Loucy (cell line): ENCODE measurements at regions not wholly inside any gene's neighbourhood (a gene's known extent, or its start where the extent isn't known, plus 50 kb on each side); places are given as distances from the start of the nearest gene placed in this dataset.

Experiments used
- H2AFZ ChIP-seq: fragments of 200-600 bp; sonication (generic); 2 replicates; pipeline ENCODE4 v1.6.0; 2016; ENCODE audit warnings: antibody characterized with exemption, mild to moderate bottlenecking, low read length, moderate library complexity
- H3F3A ChIP-seq: fragments of 200-600 bp; 2 replicates; pipeline ENCODE4 v1.6.0; 2016; ENCODE audit warnings: antibody characterized with exemption, low read depth, mild to moderate bottlenecking
- H3K27me3 ChIP-seq: fragments of 200-600 bp; sonication (generic); 2 replicates; pipeline ENCODE4 v1.6.1; 2014; ENCODE audit warnings: low read length, mild to moderate bottlenecking; ENCODE audit not compliant: insufficient read depth, poor library complexity, severe bottlenecking
- H3K36me3 ChIP-seq: fragments of 200-600 bp; sonication (generic); 2 replicates; pipeline ENCODE4 v1.6.1; 2016; ENCODE audit warnings: low read length; ENCODE audit not compliant: insufficient read depth
- H3K4me1 ChIP-seq: fragments of 200-600 bp; sonication (generic); 2 replicates; pipeline ENCODE4 v1.5.1; 2014; ENCODE audit warnings: low read length, mild to moderate bottlenecking; ENCODE audit not compliant: insufficient read depth, poor library complexity, severe bottlenecking
- H3K4me2 ChIP-seq: fragments of 200-600 bp; sonication (generic); 2 replicates; pipeline ENCODE4 v1.6.0; 2014; ENCODE audit warnings: antibody characterized with exemption, low read length, low read depth, mild to moderate bottlenecking; ENCODE audit not compliant: poor library complexity, severe bottlenecking
- H3K4me3 ChIP-seq: fragments of 200-600 bp; sonication (generic); 2 replicates; pipeline ENCODE4 v1.5.1; 2014; ENCODE audit warnings: low read length, mild to moderate bottlenecking, mixed read lengths; ENCODE audit not compliant: poor library complexity, severe bottlenecking
- H3K79me2 ChIP-seq: fragments of 200-600 bp; sonication (generic); 2 replicates; pipeline ENCODE4 v1.6.1; 2014; ENCODE audit warnings: low read length; ENCODE audit not compliant: insufficient read depth
- H3K9ac ChIP-seq: fragments of 200-600 bp; sonication (generic); 2 replicates; pipeline ENCODE4 v1.6.0; 2014; ENCODE audit warnings: mild to moderate bottlenecking, low read depth, low read length, moderate library complexity; ENCODE audit not compliant: poor library complexity, severe bottlenecking
- H3K9me2 ChIP-seq: fragments of 200-600 bp; sonication (generic); replicated peaks from 2 replicates; pipeline ENCODE4 v1.6.1; 2016; ENCODE audit warnings: low read depth, low read length, mixed read lengths
- H3K9me3 ChIP-seq: fragments of 200-600 bp; sonication (generic); 2 replicates; pipeline ENCODE4 v1.6.1; 2014; ENCODE audit warnings: mild to moderate bottlenecking, antibody characterized with exemption, low read length, low read depth; ENCODE audit not compliant: insufficient read depth
- H4K20me1 ChIP-seq: fragments of 200-600 bp; sonication (generic); 2 replicates; pipeline ENCODE4 v1.6.0; 2014; ENCODE audit warnings: antibody characterized with exemption, low read length, mild to moderate bottlenecking; ENCODE audit not compliant: insufficient read depth, poor library complexity, severe bottlenecking
- EZH2phosphoT487 ChIP-seq: fragments of 200-600 bp; IDR thresholded peaks from 2 replicates; pipeline ENCODE4 v1.6.1; 2018; ENCODE audit warnings: antibody characterized with exemption, mild to moderate bottlenecking, moderate library complexity, borderline replicate concordance
- TF ChIP-seq, protein P1 (sequence below): fragments of 200-600 bp; sonication (generic); conservative IDR thresholded peaks from 2 replicates; pipeline ENCODE4 v1.5.1; 2014; ENCODE audit warnings: mild to moderate bottlenecking, antibody characterized with exemption, low read length

DNA sequence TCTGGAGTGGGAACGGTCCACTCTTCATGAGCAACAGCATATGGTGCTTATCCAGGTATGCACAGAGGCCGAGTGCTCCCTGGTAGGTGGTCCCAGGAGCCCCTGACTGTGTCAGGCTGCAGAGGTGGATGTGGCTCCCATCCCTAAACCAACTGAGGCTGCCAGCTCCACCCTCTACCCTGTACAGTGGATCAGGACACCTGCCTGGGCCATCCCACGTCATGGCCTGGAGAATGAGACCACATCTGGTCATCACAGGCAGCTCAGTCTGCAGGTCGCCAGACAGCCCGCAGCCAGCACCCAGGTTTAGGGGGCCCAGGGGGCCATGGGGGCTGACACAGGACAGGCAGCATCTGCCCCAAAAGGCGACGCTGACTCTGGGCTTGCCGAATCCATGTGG is 100.3 kb upstream of the TMEM18 start:
- no peaks in the 10 kb centered on the region for H4K20me1 ChIP-seq
- no peak overlapping the region for H3K4me3 ChIP-seq
- no peak overlapping the region for H3K9ac ChIP-seq
- no peaks in the 10 kb centered on the region for H3K36me3 ChIP-seq
- no peak overlapping the region for H3K4me2 ChIP-seq
- H3K9me2 ChIP-seq = no peaks in the 10 kb centered on the region
- no peak overlapping the region for H2AFZ ChIP-seq
- H3K27me3 ChIP-seq = no peaks in the 10 kb centered on the region
- no peaks in the 10 kb centered on the region for H3K9me3 ChIP-seq
- no peaks in the 10 kb centered on the region for H3K79me2 ChIP-seq
- H3K4me1 ChIP-seq = no peaks in the 10 kb centered on the region
- TF ChIP-seq, protein P1, sequence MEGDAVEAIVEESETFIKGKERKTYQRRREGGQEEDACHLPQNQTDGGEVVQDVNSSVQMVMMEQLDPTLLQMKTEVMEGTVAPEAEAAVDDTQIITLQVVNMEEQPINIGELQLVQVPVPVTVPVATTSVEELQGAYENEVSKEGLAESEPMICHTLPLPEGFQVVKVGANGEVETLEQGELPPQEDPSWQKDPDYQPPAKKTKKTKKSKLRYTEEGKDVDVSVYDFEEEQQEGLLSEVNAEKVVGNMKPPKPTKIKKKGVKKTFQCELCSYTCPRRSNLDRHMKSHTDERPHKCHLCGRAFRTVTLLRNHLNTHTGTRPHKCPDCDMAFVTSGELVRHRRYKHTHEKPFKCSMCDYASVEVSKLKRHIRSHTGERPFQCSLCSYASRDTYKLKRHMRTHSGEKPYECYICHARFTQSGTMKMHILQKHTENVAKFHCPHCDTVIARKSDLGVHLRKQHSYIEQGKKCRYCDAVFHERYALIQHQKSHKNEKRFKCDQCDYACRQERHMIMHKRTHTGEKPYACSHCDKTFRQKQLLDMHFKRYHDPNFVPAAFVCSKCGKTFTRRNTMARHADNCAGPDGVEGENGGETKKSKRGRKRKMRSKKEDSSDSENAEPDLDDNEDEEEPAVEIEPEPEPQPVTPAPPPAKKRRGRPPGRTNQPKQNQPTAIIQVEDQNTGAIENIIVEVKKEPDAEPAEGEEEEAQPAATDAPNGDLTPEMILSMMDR = no peak
- no peak for TF ChIP-seq EZH2phosphoT487
- no peaks in the 10 kb centered on the region for H3F3A ChIP-seq

DNA sequence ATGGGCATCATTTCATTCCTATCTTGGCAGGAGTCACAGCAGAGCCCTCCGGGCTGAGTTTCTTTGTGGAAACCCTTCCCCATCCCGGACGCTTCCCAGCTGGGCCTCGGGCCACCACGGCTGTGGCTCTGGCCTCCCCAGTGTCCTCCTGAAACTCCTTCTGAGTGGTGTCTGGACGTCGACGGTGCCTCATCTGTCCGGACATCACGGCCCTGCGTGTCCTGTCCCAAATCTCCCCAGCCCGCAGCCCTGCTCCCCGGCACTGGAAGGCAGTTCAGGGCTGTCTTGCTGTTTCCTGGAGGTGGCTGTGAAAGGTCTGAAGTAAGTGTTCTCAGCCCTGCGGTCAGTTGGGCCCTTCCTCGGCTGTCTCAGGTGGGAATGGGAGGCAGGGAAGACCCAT is 99.8 kb upstream of the TMEM18 start:
- H3K9ac ChIP-seq = no peak overlapping the region
- no peaks in the 10 kb centered on the region for H3K79me2 ChIP-seq
- no peak overlapping the region for H2AFZ ChIP-seq
- H3K4me3 ChIP-seq = no peak overlapping the region
- no peak overlapping the region for H3K4me2 ChIP-seq
- no peaks in the 10 kb centered on the region for H3K4me1 ChIP-seq
- TF ChIP-seq, protein P1 = no peak
- TF ChIP-seq EZH2phosphoT487 = no peak
- no peaks in the 10 kb centered on the region for H4K20me1 ChIP-seq
- H3F3A ChIP-seq = no peaks in the 10 kb centered on the region
- H3K9me2 ChIP-seq = no peaks in the 10 kb centered on the region
- no peaks in the 10 kb centered on the region for H3K9me3 ChIP-seq
- no peaks in the 10 kb centered on the region for H3K36me3 ChIP-seq
- no peaks in the 10 kb centered on the region for H3K27me3 ChIP-seq

DNA sequence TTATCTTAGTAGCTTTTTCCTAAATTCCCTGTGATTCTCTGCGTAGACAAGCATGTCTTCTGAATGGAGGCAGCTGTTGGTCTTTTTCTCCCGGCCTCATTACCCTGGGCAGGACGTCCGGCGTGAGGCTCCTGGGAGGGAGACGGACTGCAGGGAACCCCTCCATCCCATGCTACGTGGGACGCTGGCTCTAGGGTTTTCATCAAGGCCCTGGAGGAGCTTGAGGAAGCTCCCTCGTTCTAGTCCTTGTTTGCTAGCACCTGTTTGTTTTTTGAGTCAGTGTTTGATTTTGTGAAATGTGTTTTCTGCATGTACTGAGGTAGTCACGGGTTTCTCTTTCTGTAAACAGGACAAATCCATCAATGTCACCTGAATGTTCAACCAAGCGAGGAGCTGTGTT is 99.3 kb upstream of the TMEM18 start:
- Histone ChIP-seq H3K36me3 (no peaks in the 10 kb centered on the region), H3K4me3 (no peak overlapping the region), H3K9ac (no peak overlapping the region), H3K79me2 (no peaks in the 10 kb centered on the region), H3K9me2 (no peaks in the 10 kb centered on the region), H3K27me3 (no peaks in the 10 kb centered on the region), H3F3A (no peaks in the 10 kb centered on the region), H2AFZ (no peak overlapping the region), H3K4me2 (no peak overlapping the region), H3K9me3 (no peaks in the 10 kb centered on the region), H3K4me1 (no peaks in the 10 kb centered on the region), H4K20me1 (no peaks in the 10 kb centered on the region)
- TF ChIP-seq EZH2phosphoT487 = no peak
- TF ChIP-seq, protein P1 = no peak
